GM18868 (cell line): ENCODE measurements at regions not wholly inside any gene's neighbourhood (a gene's known extent, or its start where the extent isn't known, plus 50 kb on each side); places are given as distances from the start of the nearest gene placed in this dataset.
A peak's percentile ranks its signal among the peaks of the same experiment; 100 is the strongest.

Experiments
- ATAC-seq: cut with Tn5 transposase; IDR thresholded peaks from one replicate; pipeline ENCODE4 v1.9.1; 2021; ENCODE audit warnings: mild to moderate bottlenecking, moderate library complexity; ENCODE audit not compliant: unreplicated experiment

DNA sequence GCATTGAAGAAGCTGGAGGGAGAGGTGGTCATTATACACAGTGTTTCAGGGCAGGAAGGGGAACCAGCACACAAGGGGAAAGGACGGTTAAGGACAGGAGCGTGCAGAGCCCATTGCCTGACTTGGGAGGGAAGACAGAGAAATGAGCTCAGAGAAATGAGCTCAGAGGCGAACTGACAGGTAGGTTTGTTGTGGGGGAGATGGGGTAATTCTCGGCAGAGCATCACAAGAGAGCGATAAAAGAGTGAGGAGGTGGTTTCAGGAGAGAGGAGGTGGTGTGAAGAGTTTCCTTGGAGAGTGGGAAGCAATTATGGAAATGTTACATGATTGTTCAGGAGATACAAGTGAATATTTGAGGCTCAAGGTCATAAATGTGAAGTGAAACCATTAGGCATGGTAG is 61.0 kb downstream of the MRGPRX1 start:
- ATAC-seq, result no peak

GRCh38 chr11:18865951-18866350 is 73.3 kb downstream of the MRGPRX1 start:
- ATAC-seq, result no peak

- ATAC-seq, result no peak
These were observed 73.7 kb upstream of the PTPN5 start for GRCh38 chr11:18865261-18865660.

- ATAC-seq, result peak; percentile 82
These were observed 61.6 kb upstream of the PTPN5 start for GRCh38 chr11:18853086-18853720.

DNA sequence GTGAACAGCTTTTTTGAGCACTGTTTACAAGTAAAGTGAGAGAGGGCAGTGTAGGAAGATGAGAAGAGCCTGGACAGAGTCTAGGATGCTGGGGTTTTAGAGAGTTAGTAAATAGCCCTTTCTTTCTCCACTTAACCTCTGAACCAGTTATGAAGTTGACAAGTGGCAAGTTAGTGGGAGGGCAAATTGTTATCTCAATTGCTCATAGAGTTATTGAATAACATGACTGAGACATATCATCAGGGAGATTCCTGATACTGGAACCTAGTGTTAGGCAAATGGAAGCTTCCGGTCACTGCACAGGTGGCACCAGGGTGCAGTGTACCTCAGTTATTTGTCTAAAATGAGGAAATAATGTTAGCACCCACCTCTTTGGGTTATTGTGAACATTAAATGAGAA is 57.8 kb upstream of the PTPN5 start:
- ATAC-seq, result no peak

DNA sequence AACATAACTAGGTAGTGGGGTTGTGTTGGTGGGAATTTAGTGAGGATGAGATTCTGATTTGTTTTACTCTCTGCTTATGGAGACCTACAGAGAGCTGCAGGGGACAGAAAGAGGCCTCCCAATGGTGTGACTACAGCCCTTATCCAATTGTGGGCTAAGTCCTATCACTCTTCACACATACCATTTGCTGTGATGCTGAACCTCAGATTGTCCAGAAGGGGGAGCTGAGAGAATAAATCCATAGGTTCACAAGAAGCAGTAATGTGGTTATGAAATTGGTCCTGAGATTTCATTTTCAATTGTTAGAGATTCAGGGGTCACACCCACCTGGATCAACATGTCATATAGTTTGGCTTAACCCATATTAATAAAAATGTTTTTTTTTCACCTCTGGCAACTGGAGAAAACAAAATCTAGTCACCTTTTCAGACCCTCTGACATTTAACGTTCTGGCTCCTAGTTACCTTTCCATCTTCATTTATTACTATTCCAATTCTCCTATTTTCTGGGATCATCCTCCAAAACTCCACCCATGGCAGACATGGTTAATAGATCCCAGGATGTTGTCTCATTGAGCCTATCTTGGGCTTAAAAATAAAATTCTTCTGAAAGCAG is 53.3 kb upstream of the PTPN5 start:
- ATAC-seq, result peak; percentile 67
